Urinary bladder (tissue), 3 donors: ENCODE measurements at regions not wholly inside any gene's neighbourhood (a gene's known extent, or its start where the extent isn't known, plus 50 kb on each side); places are given as distances from the start of the nearest gene placed in this dataset.

Experiments
- DNase-seq: peaks from one replicate; pipeline ENCODE4 v3.0.0-alpha.2; 2015; ENCODE audit errors: extremely low spot score
- H3K27ac ChIP-seq: one replicate; pipeline ENCODE4 v1.5.1; 2013; ENCODE audit warnings: low read depth, mild to moderate bottlenecking, moderate library complexity
- H3K36me3 ChIP-seq: one replicate; pipeline ENCODE4 v1.6.1; 2013; ENCODE audit warnings: mild to moderate bottlenecking, moderate library complexity; ENCODE audit not compliant: insufficient read depth
- H3K4me1 ChIP-seq: one replicate; pipeline ENCODE4 v1.6.1; 2013; ENCODE audit warnings: mild to moderate bottlenecking, moderate library complexity; ENCODE audit not compliant: insufficient read depth
- H3K4me3 ChIP-seq: one replicate; pipeline ENCODE4 v1.5.1; 2013; ENCODE audit warnings: low read depth, low read length
- WGBS: extraction: QIAGEN DNeasy Blood & Tissue Kit; methylation state at CpG from one replicate; pipeline ENCODE4 v1.1.7; 2013; 5-methylcytosine and 5-hydroxymethylcytosine counted together
- donor health status: healthy with polysubstance abuse.
- donor health status: healthy.

DNA sequence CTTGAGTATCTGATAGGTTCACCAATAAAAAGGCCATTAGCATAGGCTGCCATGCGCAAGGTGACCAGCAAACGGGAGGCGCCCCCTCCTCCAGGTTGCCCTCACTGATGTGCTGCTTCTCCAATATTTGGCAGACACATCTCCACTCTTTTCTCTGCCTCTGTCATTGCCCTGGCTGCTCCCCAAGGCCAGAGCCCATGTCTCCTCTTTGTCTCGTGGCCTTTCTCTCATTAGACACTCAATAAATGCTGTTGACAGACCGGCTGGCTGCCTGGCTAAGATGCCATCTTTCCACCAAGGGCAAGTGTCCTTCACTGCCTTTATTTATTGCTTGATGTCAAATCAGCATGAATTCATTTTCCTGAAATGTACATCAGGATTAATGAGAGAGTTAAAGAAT, 404.0 kb upstream of the KIF2A start:
- H3K4me1 ChIP-seq, result no peaks in the 10 kb centered on the region
- no peak for DNase-seq
- no peak overlapping the region for H3K27ac ChIP-seq
- H3K4me3 ChIP-seq, result no peak overlapping the region
- 76% methylated on average over 5 of the region's 5 CpGs for WGBS
- no peaks in the 10 kb centered on the region for H3K36me3 ChIP-seq

DNA sequence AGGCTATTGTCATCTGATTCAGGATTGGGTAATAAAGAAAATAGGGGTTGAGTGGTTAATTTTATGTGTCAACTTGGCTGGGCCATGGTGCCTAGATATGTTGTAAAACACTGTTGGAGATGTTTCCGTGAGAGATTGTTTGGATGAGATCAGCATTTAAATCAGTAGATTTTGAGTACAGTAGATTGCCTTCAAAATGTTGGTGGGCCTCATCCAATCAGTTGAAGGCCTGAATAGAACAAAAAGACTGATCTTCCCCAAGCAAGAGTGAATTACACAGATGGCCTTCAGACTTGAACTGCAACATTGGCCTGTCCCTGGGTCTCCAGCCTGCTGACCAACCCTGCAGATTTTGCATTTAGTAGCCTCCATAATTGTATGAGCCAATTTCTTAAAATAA, 401.3 kb upstream of the KIF2A start:
- 75% methylated on average over 1 of the region's 1 CpG for WGBS
- no peak for DNase-seq
- Histone ChIP-seq H3K36me3 (no peaks in the 10 kb centered on the region), H3K4me3 (no peak overlapping the region), H3K4me1 (no peaks in the 10 kb centered on the region), H3K27ac (no peak overlapping the region)

DNA sequence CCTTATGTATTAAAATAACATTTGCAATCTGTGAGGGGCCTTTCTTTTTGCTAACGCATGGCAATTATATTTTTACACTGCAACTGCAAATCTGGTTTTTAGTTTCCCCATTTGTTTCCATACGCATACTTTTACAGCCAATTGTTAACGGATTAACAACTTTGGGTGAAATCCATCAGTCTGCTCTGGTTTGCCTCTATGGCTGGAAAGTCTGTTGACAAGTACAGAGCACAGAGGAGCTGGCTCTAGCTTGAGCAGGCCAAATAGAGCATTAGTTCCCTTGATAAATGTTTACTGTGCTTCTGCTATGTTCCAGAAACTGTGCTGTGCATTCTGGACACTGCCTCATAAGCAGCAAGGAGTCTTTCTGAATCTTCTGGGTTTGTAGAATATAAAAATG, 400.4 kb upstream of the KIF2A start:
- DNase-seq, result no peak
- no peak overlapping the region for H3K4me3 ChIP-seq
- H3K4me1 ChIP-seq, result no peaks in the 10 kb centered on the region
- H3K27ac ChIP-seq, result no peak overlapping the region
- 41% methylated on average over 3 of the region's 3 CpGs for WGBS
- H3K36me3 ChIP-seq, result no peaks in the 10 kb centered on the region

DNA sequence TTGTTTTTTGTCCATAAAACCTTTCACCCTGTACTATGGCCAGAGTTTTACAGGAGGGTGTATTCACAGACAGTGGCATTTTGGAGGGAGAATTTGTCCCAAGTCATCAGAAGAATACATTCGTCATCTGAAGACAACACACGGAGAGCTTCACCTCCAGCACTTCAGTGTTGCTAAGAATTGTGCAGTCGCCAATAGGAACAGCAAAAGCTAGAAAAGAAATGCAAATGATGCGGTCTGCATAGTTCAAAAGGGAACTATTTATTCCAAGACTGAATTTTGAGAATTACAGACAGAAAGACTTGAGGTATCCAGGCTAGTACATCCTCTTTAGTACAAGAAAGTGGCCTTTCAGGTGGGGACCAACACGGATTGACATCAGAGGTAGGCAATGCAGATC, 399.2 kb upstream of the KIF2A start:
- Histone ChIP-seq H3K4me3 (no peak overlapping the region), H3K4me1 (no peaks in the 10 kb centered on the region), H3K36me3 (no peaks in the 10 kb centered on the region), H3K27ac (no peak overlapping the region)
- DNase-seq, result no peak
- 84% methylated on average over 5 of the region's 5 CpGs for WGBS

DNA sequence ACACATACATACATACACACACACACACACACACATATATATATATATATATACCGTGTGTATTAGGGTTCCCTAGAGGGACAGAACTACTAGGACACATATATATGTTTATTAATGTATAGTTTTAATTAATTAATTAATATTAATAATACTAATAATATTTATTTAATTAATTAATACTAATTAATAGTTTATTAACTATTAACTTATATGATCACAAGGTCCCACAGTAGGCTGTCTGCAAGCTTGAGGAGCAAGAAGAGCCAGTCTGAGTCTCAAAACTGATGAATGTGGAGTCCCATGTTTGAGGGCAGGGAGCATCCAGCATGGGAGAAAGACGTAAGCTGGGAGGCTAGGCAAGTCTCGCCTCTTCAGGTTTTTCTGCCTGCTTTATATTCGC, 398.0 kb upstream of the KIF2A start:
- Histone ChIP-seq H3K36me3 (no peaks in the 10 kb centered on the region), H3K4me3 (no peak overlapping the region), H3K27ac (no peak overlapping the region), H3K4me1 (no peaks in the 10 kb centered on the region)
- DNase-seq, result no peak
- 89% methylated on average over 4 of the region's 4 CpGs for WGBS

DNA sequence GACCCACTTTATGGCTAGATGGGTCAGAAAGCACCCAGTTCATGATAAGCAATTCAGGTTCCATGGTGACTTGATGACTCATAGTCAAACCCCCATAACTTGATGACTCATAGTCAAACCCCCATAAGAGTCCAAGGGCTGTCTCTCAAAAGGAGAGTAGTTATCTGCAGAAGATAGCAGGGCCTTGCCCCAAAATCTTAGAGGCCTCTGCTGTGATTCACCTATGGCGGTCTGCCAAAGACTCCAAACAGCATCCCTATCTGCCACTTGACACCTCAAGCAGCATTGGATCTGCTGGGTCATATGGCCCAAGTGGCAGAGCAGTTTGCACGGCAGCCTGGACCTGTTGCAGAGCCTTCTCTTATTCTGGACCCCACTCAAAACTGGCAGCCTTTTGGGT, 395.2 kb upstream of the KIF2A start:
- DNase-seq, result no peak
- WGBS, result 83% methylated on average over 2 of the region's 2 CpGs
- Histone ChIP-seq H3K4me1 (no peaks in the 10 kb centered on the region), H3K4me3 (no peak overlapping the region), H3K27ac (no peak overlapping the region), H3K36me3 (no peaks in the 10 kb centered on the region)

DNA sequence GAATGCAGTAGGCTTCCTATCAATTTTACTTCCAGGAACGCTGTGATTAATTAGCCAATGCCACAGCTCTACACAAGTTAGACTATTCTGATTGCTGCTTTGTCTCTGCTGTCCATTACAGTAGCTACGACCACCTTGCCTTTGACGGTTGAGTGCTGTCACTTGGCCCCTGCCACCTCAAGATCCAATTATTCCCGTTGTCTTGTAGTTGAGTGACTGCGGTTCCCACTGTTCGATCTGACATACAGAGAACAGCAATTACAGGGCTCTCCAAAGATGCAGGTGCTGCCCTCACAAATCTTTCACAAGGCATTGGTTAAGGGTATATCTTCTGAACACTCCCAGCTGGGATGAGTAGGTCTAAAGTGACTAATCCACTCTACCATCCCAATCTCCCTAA, 393.4 kb upstream of the KIF2A start:
- Histone ChIP-seq H3K36me3 (no peaks in the 10 kb centered on the region), H3K27ac (no peak overlapping the region), H3K4me1 (no peaks in the 10 kb centered on the region), H3K4me3 (no peak overlapping the region)
- WGBS, result 95% methylated on average over 6 of the region's 6 CpGs
- no peak for DNase-seq

DNA sequence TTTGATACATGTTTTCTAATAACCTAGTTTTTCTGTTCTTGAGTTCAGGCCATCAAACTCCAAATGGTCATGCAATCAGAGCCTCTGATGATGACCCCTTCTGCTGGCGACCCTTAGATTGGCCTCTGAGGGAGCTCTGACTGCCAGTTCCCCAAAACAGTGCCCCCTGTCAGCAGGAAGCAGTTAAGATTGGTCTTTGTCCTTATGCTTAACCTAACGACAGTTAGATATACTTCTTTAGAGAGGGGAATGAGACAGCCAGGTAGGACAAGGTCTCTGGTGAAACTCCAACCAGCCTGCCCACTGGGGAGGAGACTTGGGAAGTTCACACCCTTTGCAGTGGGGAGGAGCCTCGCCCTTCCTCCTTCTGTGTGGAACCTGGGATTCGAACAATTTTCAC, 390.4 kb upstream of the KIF2A start:
- no peak for DNase-seq
- Histone ChIP-seq H3K4me3 (no peak overlapping the region), H3K36me3 (no peaks in the 10 kb centered on the region), H3K4me1 (no peaks in the 10 kb centered on the region), H3K27ac (no peak overlapping the region)
- 64% methylated on average over 4 of the region's 4 CpGs for WGBS

DNA sequence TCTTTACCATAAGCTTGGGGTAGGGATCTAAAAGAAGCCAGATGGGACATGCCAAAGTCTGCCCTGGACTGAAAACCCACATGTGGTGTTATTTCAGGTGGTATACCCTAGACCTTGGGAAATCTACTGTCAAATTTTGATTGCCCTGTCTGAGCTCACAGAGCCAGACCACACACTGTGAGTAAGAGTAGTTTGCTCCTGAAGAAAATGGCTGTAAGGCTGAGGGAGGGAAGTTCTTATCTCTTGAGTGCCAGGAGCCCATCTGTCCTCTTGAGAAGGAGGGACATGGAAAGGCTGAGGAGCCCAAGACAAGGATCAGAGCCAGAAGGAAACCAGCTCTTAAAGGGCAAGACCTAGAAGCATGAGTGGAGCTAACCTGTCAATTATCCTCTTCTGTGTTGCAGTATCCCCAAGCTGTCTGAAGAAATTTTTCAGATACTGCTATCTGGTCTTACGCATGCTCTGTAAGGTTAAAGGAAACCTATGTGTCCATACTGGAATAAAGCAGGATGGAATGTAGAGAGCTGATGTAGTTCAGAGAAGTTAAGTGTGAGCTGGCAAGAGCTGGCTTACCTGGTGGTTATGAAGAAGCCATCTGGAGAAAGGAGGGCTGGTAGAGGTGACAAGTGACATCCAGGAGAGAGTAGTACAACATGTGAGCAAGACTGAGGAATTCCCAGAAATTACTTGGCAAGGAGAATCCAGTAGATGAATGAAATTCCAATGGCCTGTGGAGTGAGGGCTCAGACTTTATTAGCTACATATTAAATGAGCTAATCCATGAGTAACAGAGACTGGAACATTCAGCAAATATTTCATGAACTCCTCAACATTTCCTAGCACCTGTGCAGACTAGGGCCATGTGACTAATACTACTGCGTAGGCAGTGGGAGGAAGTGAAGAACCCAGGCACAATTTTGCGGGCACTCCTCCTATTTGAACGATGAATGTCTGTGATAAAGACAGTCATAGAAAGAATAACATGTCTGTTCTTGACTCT, 389.1 kb upstream of the KIF2A start:
- 90% methylated on average over 4 of the region's 4 CpGs for WGBS
- no peak overlapping the region for H3K27ac ChIP-seq
- no peaks in the 10 kb centered on the region for H3K4me1 ChIP-seq
- H3K4me3 ChIP-seq, result no peak overlapping the region
- peak; percentile 18 for DNase-seq
- H3K36me3 ChIP-seq, result no peaks in the 10 kb centered on the region

DNA sequence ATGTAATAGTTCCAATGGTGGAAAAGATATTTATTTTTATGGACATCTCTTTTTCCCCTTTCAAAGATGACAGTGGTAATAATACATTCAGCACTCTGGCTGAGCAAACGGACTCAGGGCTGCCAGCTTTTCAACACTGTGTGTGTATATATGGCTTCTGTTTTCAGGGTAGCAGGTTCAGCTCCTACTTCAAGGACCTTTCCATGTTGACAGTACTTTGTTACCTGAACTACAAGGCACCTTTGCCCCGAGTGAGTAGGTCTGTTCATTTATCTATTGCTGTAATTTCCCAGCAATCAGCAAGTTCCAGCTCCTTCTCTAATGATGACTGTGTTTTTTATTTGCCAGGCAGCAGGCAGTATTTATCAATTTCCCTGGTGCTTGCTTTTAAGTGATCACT, 387.4 kb upstream of the KIF2A start:
- 40% methylated on average over 2 of the region's 2 CpGs for WGBS

DNA sequence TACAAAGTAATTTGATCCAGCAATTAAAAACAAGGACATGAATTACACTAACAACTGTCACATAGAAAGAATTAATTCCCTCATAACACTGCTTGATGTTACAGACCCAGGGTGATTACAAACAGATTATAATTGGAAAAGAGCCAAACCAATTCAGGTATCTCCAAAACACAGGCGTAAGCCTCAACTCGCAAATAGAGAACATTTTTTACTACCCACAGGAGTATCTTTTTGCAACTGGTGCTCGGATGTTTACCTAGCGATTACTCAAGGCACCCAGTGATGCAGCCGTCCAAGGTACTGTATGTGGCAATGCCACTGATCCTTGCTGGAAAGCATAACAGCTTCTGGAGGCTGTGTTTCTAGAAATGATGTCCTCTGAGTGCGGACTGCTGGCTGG, 386.1 kb upstream of the KIF2A start:
- Histone ChIP-seq H3K27ac (no peak overlapping the region), H3K4me3 (no peak overlapping the region), H3K36me3 (no peaks in the 10 kb centered on the region), H3K4me1 (no peaks in the 10 kb centered on the region)
- WGBS, result 53% methylated on average over 6 of the region's 6 CpGs
- no peak for DNase-seq

More for the DNA sequence above, 387.4 kb upstream of the KIF2A start:
- no peak for DNase-seq
- H3K4me1 ChIP-seq, result no peaks in the 10 kb centered on the region
- no peak overlapping the region for H3K27ac ChIP-seq
- H3K36me3 ChIP-seq, result no peaks in the 10 kb centered on the region
- no peak overlapping the region for H3K4me3 ChIP-seq

DNA sequence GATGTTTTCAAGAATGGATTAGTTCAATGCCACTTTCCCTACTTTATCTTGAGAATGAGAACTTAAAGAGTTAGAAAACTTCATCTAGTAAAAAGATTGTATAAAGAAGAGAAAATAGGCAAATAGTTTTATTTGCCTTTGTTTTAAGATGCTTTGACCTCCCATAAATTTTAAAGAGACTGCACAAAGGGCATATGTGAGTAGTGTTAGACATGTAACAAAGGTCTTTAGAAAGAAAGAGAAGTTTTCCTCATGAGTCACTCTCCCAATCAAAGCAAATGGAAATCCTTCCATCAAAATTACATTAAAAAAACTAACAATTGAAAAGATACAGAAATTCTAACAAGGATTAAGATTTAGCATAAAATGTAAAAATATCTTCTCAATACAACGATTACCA, 381.8 kb upstream of the KIF2A start:
- no peak for DNase-seq
- H3K36me3 ChIP-seq, result no peaks in the 10 kb centered on the region
- no peaks in the 10 kb centered on the region for H3K4me1 ChIP-seq
- H3K27ac ChIP-seq, result no peak overlapping the region
- H3K4me3 ChIP-seq, result no peak overlapping the region
- WGBS, result 86% methylated on average over 1 of the region's 1 CpG

DNA sequence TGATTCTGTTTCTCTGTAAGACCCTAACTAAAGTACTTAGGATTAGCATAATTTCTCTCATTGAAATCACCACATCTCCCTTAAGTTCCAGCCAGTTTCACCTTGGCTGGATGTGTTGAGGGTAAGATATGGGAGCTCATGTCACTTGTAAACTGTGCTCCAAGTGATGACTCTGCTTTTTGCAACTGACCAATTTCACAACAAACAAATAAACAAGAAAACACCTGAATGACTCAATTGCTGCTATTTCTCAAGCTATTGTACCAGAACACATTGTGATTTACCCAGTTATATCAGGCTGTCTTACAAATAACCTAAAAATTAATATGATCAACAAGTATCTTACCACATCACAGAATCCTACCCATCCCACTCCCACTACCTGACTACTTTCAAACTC, 379.1 kb upstream of the KIF2A start:
- Histone ChIP-seq H3K4me1 (no peaks in the 10 kb centered on the region), H3K27ac (no peak overlapping the region), H3K36me3 (no peaks in the 10 kb centered on the region), H3K4me3 (no peak overlapping the region)
- no peak for DNase-seq

DNA sequence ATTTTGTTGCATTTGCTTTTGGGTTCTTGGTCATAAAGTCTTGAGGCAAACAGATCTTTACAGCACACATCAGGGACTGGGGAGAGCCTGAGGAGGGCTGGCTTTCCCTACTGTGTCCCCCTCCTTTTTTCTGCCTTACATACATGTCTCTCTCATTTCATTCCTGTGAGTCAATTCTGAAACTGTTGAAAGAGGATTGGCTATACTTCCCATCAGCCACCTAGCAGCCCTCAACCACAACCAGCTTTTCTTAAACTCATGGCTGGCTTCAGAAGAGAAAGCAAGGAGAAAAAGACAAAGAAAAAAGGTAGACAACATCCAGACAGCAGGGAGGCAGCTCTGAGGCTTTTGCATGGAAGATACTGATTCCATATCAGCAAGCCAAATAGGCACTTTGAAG, 374.8 kb upstream of the KIF2A start:
- Histone ChIP-seq H3K4me1 (no peaks in the 10 kb centered on the region), H3K4me3 (no peak overlapping the region), H3K27ac (no peak overlapping the region), H3K36me3 (no peaks in the 10 kb centered on the region)
- no peak for DNase-seq
